HG03135 (cell line): ENCODE measurements at regions not wholly inside any gene's neighbourhood (a gene's known extent, or its start where the extent isn't known, plus 50 kb on each side); places are given as distances from the start of the nearest gene placed in this dataset.

Source experiments
- ATAC-seq: cut with Tn5 transposase; IDR thresholded peaks from one replicate; pipeline ENCODE4 v1.9.1; 2021; ENCODE audit warnings: mild to moderate bottlenecking, moderate library complexity; ENCODE audit not compliant: unreplicated experiment

- no peak for ATAC-seq
Measured at GRCh38 chr3:176737480-176738110, 459.7 kb downstream of the TBL1XR1 start.

GRCh38 chr3:176734146-176734545, 463.1 kb downstream of the TBL1XR1 start:
- ATAC-seq = no peak

- no peak for ATAC-seq
Measured at GRCh38 chr3:176724394-176724759, 472.9 kb downstream of the TBL1XR1 start.

GRCh38 chr3:176723758-176724393, 473.4 kb downstream of the TBL1XR1 start:
- ATAC-seq = no peak

- ATAC-seq = no peak
Measured at GRCh38 chr3:176714034-176714433, 483.2 kb downstream of the TBL1XR1 start.

GRCh38 chr3:176712191-176712590, 485.1 kb downstream of the TBL1XR1 start:
- no peak for ATAC-seq

GRCh38 chr3:176699288-176699687, 498.0 kb downstream of the TBL1XR1 start:
- no peak for ATAC-seq

GRCh38 chr3:176697284-176697889, 499.9 kb downstream of the TBL1XR1 start:
- ATAC-seq = no peak

GRCh38 chr3:176696816-176697215, 500.5 kb downstream of the TBL1XR1 start:
- ATAC-seq = no peak

- no peak for ATAC-seq
Measured at GRCh38 chr3:176692966-176693785, 504.1 kb downstream of the TBL1XR1 start.

GRCh38 chr3:176692199-176692965, 504.9 kb downstream of the TBL1XR1 start:
- no peak for ATAC-seq

- ATAC-seq = no peak
Measured at GRCh38 chr3:176690083-176690869, 507.0 kb downstream of the TBL1XR1 start.

GRCh38 chr3:176687754-176688153, 509.5 kb downstream of the TBL1XR1 start:
- ATAC-seq = no peak

- no peak for ATAC-seq
Measured at GRCh38 chr3:176683382-176683781, 513.9 kb downstream of the TBL1XR1 start.

GRCh38 chr3:176663837-176664831, 533.1 kb downstream of the TBL1XR1 start:
- no peak for ATAC-seq

- no peak for ATAC-seq
Measured at GRCh38 chr3:176663387-176663786, 533.9 kb downstream of the TBL1XR1 start.

- no peak for ATAC-seq
Measured at GRCh38 chr3:176661432-176661964, 535.8 kb downstream of the TBL1XR1 start.

GRCh38 chr3:176655404-176656094, 541.7 kb downstream of the TBL1XR1 start:
- no peak for ATAC-seq
